Liver (tissue), 8 donors: ENCODE measurements at regions not wholly inside any gene's neighbourhood (a gene's known extent, or its start where the extent isn't known, plus 50 kb on each side); places are given as distances from the start of the nearest gene placed in this dataset.

ENCODE experiments used
- DNase-seq: peaks from one replicate; pipeline ENCODE4 v3.0.0-alpha.2; 2017; ENCODE audit warnings: low spot score
- H3K27ac ChIP-seq, 2 donors: one replicate each; pipeline ENCODE4 v1.7.0; 2013; ENCODE audit warnings: inconsistent platforms in 2 of 2, low read length in 2 of 2, control low read depth in 1 of 2, low read depth in 1 of 2, mild to moderate bottlenecking in 1 of 2
- H3K27me3 ChIP-seq, 4 donors: one replicate each; pipeline versions ENCODE4 v1.6.1 to v1.7.0; 2013; ENCODE audit warnings: low read length in 3 of 4, inconsistent platforms in 1 of 4, mild to moderate bottlenecking in 1 of 4, moderate library complexity in 1 of 4; ENCODE audit not compliant: control insufficient read depth in 4 of 4, insufficient read depth in 4 of 4
- H3K36me3 ChIP-seq, 4 donors: one replicate each; pipeline versions ENCODE4 v1.6.1 to v1.7.0; 2013; ENCODE audit warnings: low read length in 3 of 4, mild to moderate bottlenecking in 3 of 4, low read depth in 1 of 4, moderate library complexity in 1 of 4; ENCODE audit not compliant: control insufficient read depth in 4 of 4, insufficient read depth in 3 of 4
- H3K4me1 ChIP-seq, 4 donors: one replicate each; pipeline versions ENCODE4 v1.6.1 to v1.7.0; 2013; ENCODE audit warnings: low read length in 3 of 4, mild to moderate bottlenecking in 3 of 4, moderate library complexity in 1 of 4; ENCODE audit not compliant: control insufficient read depth in 4 of 4, insufficient read depth in 4 of 4
- H3K4me3 ChIP-seq, 3 donors: one replicate each; pipeline versions ENCODE4 v1.6.1 to v1.7.0; 2013; ENCODE audit warnings: low read length in 3 of 3, control low read depth in 1 of 3, low read depth in 1 of 3, mild to moderate bottlenecking in 1 of 3
- H3K9ac ChIP-seq, 2 donors: one replicate each; pipeline ENCODE4 v1.7.0; 2013; ENCODE audit warnings: low read length in 2 of 2, mild to moderate bottlenecking in 2 of 2, moderate library complexity in 2 of 2, control low read depth in 1 of 2, low read depth in 1 of 2
- H3K9me3 ChIP-seq, 4 donors: one replicate each; pipeline versions ENCODE4 v1.6.1 to v1.7.0; 2013; ENCODE audit warnings: low read length in 3 of 4; ENCODE audit not compliant: control insufficient read depth in 4 of 4
- ATF3 ChIP-seq: IDR thresholded peaks from 2 replicates; pipeline ENCODE4 v1.6.1; 2016; ENCODE audit warnings: antibody characterized with exemption
- CTCF ChIP-seq: fragments of 150-350 bp; IDR thresholded peaks from 2 replicates; pipeline ENCODE4 v1.5.1; 2017; ENCODE audit warnings: improper control_type of control experiment, low read depth, low read length; ENCODE audit not compliant: missing input control
- EGR1 ChIP-seq, 2 donors: IDR thresholded peaks; 2 replicates each; pipeline ENCODE4 v1.6.1; 2016 to 2018; ENCODE audit warnings: antibody characterized with exemption in 2 of 2, low read depth in 2 of 2
- FOXA1 ChIP-seq: IDR thresholded peaks from 2 replicates; pipeline ENCODE4 v1.6.1; 2016; ENCODE audit warnings: antibody characterized with exemption
- FOXA2 ChIP-seq: IDR thresholded peaks from 2 replicates; pipeline ENCODE4 v1.6.1; 2016; ENCODE audit warnings: antibody characterized with exemption
- GABPA ChIP-seq, 2 donors: IDR thresholded peaks in 1 of 2; conservative IDR thresholded peaks in 1 of 2; 2 replicates each; pipeline ENCODE4 v1.6.1; 2016; ENCODE audit warnings: antibody characterized with exemption in 2 of 2, mild to moderate bottlenecking in 1 of 2, moderate library complexity in 1 of 2
- HNF4A ChIP-seq, 2 donors: conservative IDR thresholded peaks; 2 replicates each; pipeline ENCODE4 v1.6.1; 2016; ENCODE audit warnings: antibody characterized with exemption in 2 of 2, mild to moderate bottlenecking in 2 of 2
- HNF4G ChIP-seq: IDR thresholded peaks from 2 replicates; pipeline ENCODE4 v1.6.1; 2016; ENCODE audit warnings: antibody characterized with exemption
- JUND ChIP-seq, 2 donors: IDR thresholded peaks; 2 replicates each; pipeline ENCODE4 v1.6.1; 2016; ENCODE audit warnings: antibody characterized with exemption in 2 of 2
- MAX ChIP-seq: IDR thresholded peaks from 2 replicates; pipeline ENCODE4 v1.6.1; 2016; ENCODE audit warnings: antibody characterized with exemption
- NR2F2 ChIP-seq: IDR thresholded peaks from 2 replicates; pipeline ENCODE4 v1.6.1; 2016; ENCODE audit warnings: antibody characterized with exemption
- RAD21 ChIP-seq, 2 donors: IDR thresholded peaks; 2 replicates each; pipeline ENCODE4 v1.6.1; 2016; ENCODE audit warnings: antibody characterized with exemption in 2 of 2, mild to moderate bottlenecking in 2 of 2
- REST ChIP-seq: IDR thresholded peaks from 2 replicates; pipeline ENCODE4 v1.6.1; 2016; ENCODE audit warnings: antibody characterized with exemption, mild to moderate bottlenecking
- RXRA ChIP-seq, 2 donors: IDR thresholded peaks; 2 replicates each; pipeline ENCODE4 v1.6.1; 2017 to 2018; ENCODE audit warnings: antibody characterized with exemption in 2 of 2, mild to moderate bottlenecking in 1 of 2
- SP1 ChIP-seq: IDR thresholded peaks from 2 replicates; pipeline ENCODE4 v1.6.1; 2018; ENCODE audit warnings: antibody characterized with exemption, mild to moderate bottlenecking
- TAF1 ChIP-seq: conservative IDR thresholded peaks from 2 replicates; pipeline ENCODE4 v1.6.1; 2016; ENCODE audit warnings: antibody characterized with exemption, mild to moderate bottlenecking
- YY1 ChIP-seq: IDR thresholded peaks from 2 replicates; pipeline ENCODE4 v1.6.1; 2016; ENCODE audit warnings: antibody characterized with exemption, mild to moderate bottlenecking
- ZBTB33 ChIP-seq: IDR thresholded peaks from 2 replicates; pipeline ENCODE4 v1.6.1; 2016; ENCODE audit warnings: antibody characterized with exemption
- WGBS: extraction: QIAGEN DNeasy Blood & Tissue Kit; methylation state at CpG from one replicate; pipeline ENCODE4 v1.1.7; 2013; 5-methylcytosine and 5-hydroxymethylcytosine counted together
- donor health status: healthy.
- donor health status: healthy.
- donor health status: healthy.
- donor health status: healthy.
- donor health status: healthy.

GRCh38 chr2:222087998-222088397 is 210.8 kb downstream of the PAX3 start:
- H3K4me3 ChIP-seq = no peak overlapping the region
- TF ChIP-seq ZBTB33 (no peak), CTCF (no peak), NR2F2 (no peak), RAD21 (IDR thresholded peaks at IDR 0.05) (no peak), HNF4G (no peak), EGR1 (IDR thresholded peaks at IDR 0.05; ENCODE audit: low read depth in 2 of 2) (no peak), HNF4A (conservative IDR thresholded peaks at IDR 0.05) (no peak), ATF3 (no peak), MAX (no peak), JUND (IDR thresholded peaks at IDR 0.05) (no peak), YY1 (no peak), FOXA2 (no peak), FOXA1 (no peak), SP1 (no peak), GABPA (IDR thresholded peaks at IDR 0.05 in 1 of 2, conservative IDR thresholded peaks at IDR 0.05 in 1 of 2) (no peak), TAF1 (no peak), REST (no peak), RXRA (IDR thresholded peaks at IDR 0.05) (no peak)
- DNase-seq = no peak
- peaks cover 0 to 2% (median 0%) of the 10 kb centered on the region in 4 donors for H3K27me3 ChIP-seq
- 64% methylated on average over 3 of the region's 3 CpGs for WGBS
- H3K9ac ChIP-seq = no peak overlapping the region
- H3K27ac ChIP-seq = no peak overlapping the region
- peaks cover 0 to 5% (median 3%) of the 10 kb centered on the region in 4 donors for H3K9me3 ChIP-seq
- no peaks in the 10 kb centered on the region for H3K36me3 ChIP-seq
- no peaks in the 10 kb centered on the region for H3K4me1 ChIP-seq

- 40% methylated on average over 3 of the region's 3 CpGs for WGBS
- Histone ChIP-seq H3K36me3 (no peaks in the 10 kb centered on the region), H3K27ac (no peak overlapping the region), H3K4me3 (no peak overlapping the region), H3K9me3 (no peaks in the 10 kb centered on the region), H3K9ac (no peak overlapping the region), H3K27me3 (peaks cover 0 to 6% (median 0%) of the 10 kb centered on the region in 4 donors), H3K4me1 (no peaks in the 10 kb centered on the region)
- no peak for DNase-seq
- TF ChIP-seq RAD21 (IDR thresholded peaks at IDR 0.05) (no peak), FOXA2 (no peak), MAX (no peak), RXRA (IDR thresholded peaks at IDR 0.05) (no peak)
These were observed 216.6 kb downstream of the PAX3 start for GRCh38 chr2:222082201-222082600.
